ENCODE measurements at regions not wholly inside any gene's neighbourhood (a gene's known extent, or its start where the extent isn't known, plus 50 kb on each side); places are given as distances from the start of the nearest gene placed in this dataset.

GRCh38 chr10:130382031-130382430 is 245.8 kb downstream of the GLRX3 start:
- TF ChIP-seq CTCF (IDR thresholded peaks at IDR 0.05) (no peak), POLR2AphosphoS5 (IDR thresholded peaks at IDR 0.05) (no peak), POLR2A (IDR thresholded peaks at IDR 0.05) (no peak)
